Astrocyte (in vitro differentiated cells and primary cell): ENCODE measurements at regions not wholly inside any gene's neighbourhood (a gene's known extent, or its start where the extent isn't known, plus 50 kb on each side); places are given as distances from the start of the nearest gene placed in this dataset.

Experiments
- DNase-seq: peaks from one replicate; pipeline ENCODE4 v3.0.0-alpha.2; 2010; ENCODE audit warnings: low read depth
- FAIRE-seq: peaks from 2 replicates; lab custom pipeline; 2011; peaks lifted over from hg19 to GRCh38; lab: Jason Lieb, UNC
- H2AFZ ChIP-seq: 2 replicates; pipeline ENCODE4 v1.6.0; 2012; ENCODE audit warnings: low read depth, low read length, inconsistent platforms
- H3K27ac ChIP-seq: 2 replicates; pipeline ENCODE4 v1.5.1; 2011; ENCODE audit warnings: low read depth, low read length, inconsistent platforms
- H3K27me3 ChIP-seq: 2 replicates; pipeline ENCODE4 v1.6.0; 2011; ENCODE audit warnings: low read length, inconsistent platforms; ENCODE audit not compliant: insufficient read depth
- H3K36me3 ChIP-seq: 2 replicates; pipeline ENCODE4 v1.5.1; 2011; ENCODE audit warnings: low read length, inconsistent platforms; ENCODE audit not compliant: insufficient read depth
- H3K4me1 ChIP-seq: 2 replicates; pipeline ENCODE4 v1.5.1; 2011; ENCODE audit warnings: low read length, inconsistent platforms; ENCODE audit not compliant: insufficient read depth
- H3K4me2 ChIP-seq: 2 replicates; pipeline ENCODE4 v1.6.0; 2012; ENCODE audit warnings: low read length, inconsistent platforms
- H3K4me3 ChIP-seq: 2 replicates; pipeline ENCODE4 v1.5.1; 2011; ENCODE audit warnings: low read depth, mild to moderate bottlenecking, low read length, inconsistent platforms; ENCODE audit not compliant: insufficient read depth
- H3K79me2 ChIP-seq: 2 replicates; pipeline ENCODE4 v1.6.0; 2012; ENCODE audit warnings: mild to moderate bottlenecking, low read length, inconsistent platforms; ENCODE audit not compliant: insufficient read depth
- H3K9ac ChIP-seq: 2 replicates; pipeline ENCODE4 v1.6.0; 2012; ENCODE audit warnings: mild to moderate bottlenecking, low read length, inconsistent platforms
- H3K9me3 ChIP-seq: 2 replicates; pipeline ENCODE4 v1.5.1; 2012; ENCODE audit warnings: low read depth, mild to moderate bottlenecking, low read length, inconsistent platforms; ENCODE audit not compliant: insufficient read depth
- H4K20me1 ChIP-seq: 2 replicates; pipeline ENCODE4 v1.6.0; 2012; ENCODE audit warnings: low read length, inconsistent platforms; ENCODE audit not compliant: insufficient read depth
- H3K27ac Mint-ChIP-seq: one replicate; pipeline ENCODE4 v1.8.0; 2021; ENCODE audit warnings: mild to moderate bottlenecking, mixed read lengths; ENCODE audit not compliant: unreplicated experiment
- H3K27me3 Mint-ChIP-seq: one replicate; pipeline ENCODE4 v1.8.0; 2021; ENCODE audit warnings: low read depth, mixed read lengths; ENCODE audit not compliant: unreplicated experiment
- H3K36me3 Mint-ChIP-seq: one replicate; pipeline ENCODE4 v1.8.0; 2021; ENCODE audit warnings: low read depth, mixed read lengths; ENCODE audit not compliant: unreplicated experiment
- H3K4me1 Mint-ChIP-seq: one replicate; pipeline ENCODE4 v1.8.0; 2021; ENCODE audit warnings: low read depth, mixed read lengths; ENCODE audit not compliant: unreplicated experiment
- H3K4me3 Mint-ChIP-seq: one replicate; pipeline ENCODE4 v1.8.0; 2021; ENCODE audit warnings: mild to moderate bottlenecking, moderate library complexity, mixed read lengths; ENCODE audit not compliant: unreplicated experiment
- H3K9me3 Mint-ChIP-seq: one replicate; pipeline ENCODE4 v1.8.0; 2021; ENCODE audit warnings: mild to moderate bottlenecking, mixed read lengths; ENCODE audit not compliant: unreplicated experiment
- EZH2 ChIP-seq: IDR thresholded peaks from 2 replicates; pipeline ENCODE4 v1.6.1; 2012; ENCODE audit warnings: mild to moderate bottlenecking, low read length, inconsistent platforms; ENCODE audit not compliant: insufficient read depth
- TF ChIP-seq, protein P1 (sequence below): IDR thresholded peaks from 2 replicates; pipeline ENCODE4 v1.5.1; 2011; ENCODE audit warnings: low read depth, mild to moderate bottlenecking, inconsistent platforms, low read length, moderate library complexity; ENCODE audit not compliant: insufficient read depth

DNA sequence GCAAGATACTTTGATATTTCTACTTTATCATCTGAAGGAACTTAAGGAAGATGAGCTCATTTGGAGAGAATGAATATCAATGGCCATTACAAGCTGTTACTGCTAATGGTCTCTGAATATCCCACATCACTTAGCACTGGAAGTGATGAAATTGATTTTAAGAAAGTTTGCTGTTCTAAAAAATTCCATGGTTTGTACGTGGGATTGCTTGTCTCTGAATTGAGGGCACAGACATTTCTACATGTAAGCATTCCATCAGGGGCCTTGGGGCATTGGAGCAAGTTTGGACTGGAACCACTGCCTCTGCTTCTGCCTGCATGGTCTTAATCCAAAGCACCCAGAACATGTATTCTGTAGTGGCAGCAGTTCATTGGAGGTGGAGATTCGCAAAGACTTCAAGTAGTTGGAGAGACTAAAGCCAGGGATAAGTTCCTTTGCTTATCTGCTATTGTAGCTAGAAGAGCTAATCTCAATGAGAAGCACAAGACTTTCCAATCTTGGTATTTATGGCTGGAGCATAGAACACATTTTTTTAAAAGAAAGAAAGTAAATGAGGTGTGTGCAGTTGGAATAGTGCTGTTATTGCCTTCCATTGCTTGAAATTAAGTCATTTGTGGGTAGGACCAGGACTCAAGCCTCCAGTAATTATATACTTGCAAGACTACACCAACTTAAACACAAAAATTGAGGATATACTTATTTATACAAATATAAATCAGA lies 424.2 kb downstream of the SPATA31D1 start:
- H3K27ac ChIP-seq: no peak overlapping the region
- Mint-ChIP-seq H3K27me3 (no peaks in the 10 kb centered on the region), H3K4me3 (no peak overlapping the region), H3K27ac (no peak overlapping the region), H3K9me3 (peaks cover 2% of the 10 kb centered on the region), H3K36me3 (no peaks in the 10 kb centered on the region), H3K4me1 (peaks cover 15% of the 10 kb centered on the region)
- no peak overlapping the region for H2AFZ ChIP-seq
- FAIRE-seq (no peak), DNase-seq (no peak)
- H3K36me3 ChIP-seq: no peaks in the 10 kb centered on the region
- H3K9me3 ChIP-seq: no peaks in the 10 kb centered on the region
- H3K79me2 ChIP-seq: no peaks in the 10 kb centered on the region
- H3K4me3 ChIP-seq: no peak overlapping the region
- no peaks in the 10 kb centered on the region for H3K27me3 ChIP-seq
- H3K9ac ChIP-seq: no peak overlapping the region
- TF ChIP-seq EZH2: no peak
- TF ChIP-seq, protein P1, sequence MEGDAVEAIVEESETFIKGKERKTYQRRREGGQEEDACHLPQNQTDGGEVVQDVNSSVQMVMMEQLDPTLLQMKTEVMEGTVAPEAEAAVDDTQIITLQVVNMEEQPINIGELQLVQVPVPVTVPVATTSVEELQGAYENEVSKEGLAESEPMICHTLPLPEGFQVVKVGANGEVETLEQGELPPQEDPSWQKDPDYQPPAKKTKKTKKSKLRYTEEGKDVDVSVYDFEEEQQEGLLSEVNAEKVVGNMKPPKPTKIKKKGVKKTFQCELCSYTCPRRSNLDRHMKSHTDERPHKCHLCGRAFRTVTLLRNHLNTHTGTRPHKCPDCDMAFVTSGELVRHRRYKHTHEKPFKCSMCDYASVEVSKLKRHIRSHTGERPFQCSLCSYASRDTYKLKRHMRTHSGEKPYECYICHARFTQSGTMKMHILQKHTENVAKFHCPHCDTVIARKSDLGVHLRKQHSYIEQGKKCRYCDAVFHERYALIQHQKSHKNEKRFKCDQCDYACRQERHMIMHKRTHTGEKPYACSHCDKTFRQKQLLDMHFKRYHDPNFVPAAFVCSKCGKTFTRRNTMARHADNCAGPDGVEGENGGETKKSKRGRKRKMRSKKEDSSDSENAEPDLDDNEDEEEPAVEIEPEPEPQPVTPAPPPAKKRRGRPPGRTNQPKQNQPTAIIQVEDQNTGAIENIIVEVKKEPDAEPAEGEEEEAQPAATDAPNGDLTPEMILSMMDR: no peak
- no peaks in the 10 kb centered on the region for H3K4me1 ChIP-seq
- no peak overlapping the region for H3K4me2 ChIP-seq
- no peaks in the 10 kb centered on the region for H4K20me1 ChIP-seq

DNA sequence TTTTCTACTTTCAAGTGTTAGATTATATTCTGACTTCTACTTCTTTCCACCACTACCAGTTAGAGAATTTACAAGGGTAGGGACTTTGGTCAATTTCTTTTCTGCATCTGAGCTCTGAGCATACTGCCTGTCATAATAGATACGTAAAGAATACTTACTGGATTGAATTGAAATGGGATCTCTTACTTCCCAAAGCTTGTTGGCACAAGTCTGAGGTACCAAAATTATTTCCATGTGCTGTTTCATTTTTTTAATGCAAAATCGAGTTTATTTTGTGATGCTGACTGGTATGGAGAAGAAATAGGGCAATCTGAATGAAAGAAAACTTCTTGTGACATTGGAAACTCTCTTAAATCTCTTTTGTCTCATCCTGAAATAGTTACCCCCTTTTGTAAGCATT lies 428.9 kb downstream of the SPATA31D1 start:
- FAIRE-seq: no peak
- Histone ChIP-seq H3K4me1 (no peaks in the 10 kb centered on the region), H3K36me3 (no peaks in the 10 kb centered on the region), H3K9me3 (no peaks in the 10 kb centered on the region), H3K79me2 (no peaks in the 10 kb centered on the region), H3K27me3 (no peaks in the 10 kb centered on the region), H3K9ac (no peak overlapping the region), H2AFZ (no peak overlapping the region), H3K27ac (no peak overlapping the region), H4K20me1 (no peaks in the 10 kb centered on the region), H3K4me2 (no peak overlapping the region), H3K4me3 (no peak overlapping the region)
- Mint-ChIP-seq H3K27ac (no peak overlapping the region), H3K4me3 (no peak overlapping the region), H3K27me3 (no peaks in the 10 kb centered on the region), H3K4me1 (no peaks in the 10 kb centered on the region), H3K36me3 (no peaks in the 10 kb centered on the region), H3K9me3 (peaks cover 2% of the 10 kb centered on the region)
- no peak for DNase-seq
- TF ChIP-seq EZH2: no peak
- TF ChIP-seq, protein P1: no peak

DNA sequence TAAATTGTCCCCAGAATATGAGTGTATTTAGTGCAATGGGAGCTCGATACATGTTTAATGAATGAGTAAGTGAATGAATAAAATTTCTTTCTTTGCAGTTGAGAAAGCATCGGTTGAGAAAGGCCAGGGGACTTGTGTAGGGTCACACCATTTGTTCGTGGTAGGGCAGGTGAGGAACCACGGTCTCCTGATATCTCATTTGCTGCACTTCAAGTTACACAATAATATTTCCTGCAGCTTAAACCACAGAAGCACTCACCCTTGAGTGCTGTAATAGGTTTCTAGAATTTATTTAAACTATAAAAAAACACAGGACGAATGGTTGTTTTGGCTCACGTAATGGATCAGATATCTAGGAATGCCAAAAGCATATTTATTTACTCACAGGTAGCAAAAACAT lies 429.8 kb downstream of the SPATA31D1 start:
- no peak overlapping the region for H3K27ac Mint-ChIP-seq
- DNase-seq: peak; percentile 59
- Histone ChIP-seq H3K9ac (no peak overlapping the region), H3K4me3 (no peak overlapping the region), H3K9me3 (no peaks in the 10 kb centered on the region), H2AFZ (no peak overlapping the region), H3K4me2 (no peak overlapping the region), H3K4me1 (no peaks in the 10 kb centered on the region), H3K36me3 (no peaks in the 10 kb centered on the region), H3K27me3 (no peaks in the 10 kb centered on the region), H3K79me2 (no peaks in the 10 kb centered on the region), H3K27ac (no peak overlapping the region), H4K20me1 (no peaks in the 10 kb centered on the region)
- no peak for TF ChIP-seq EZH2
- TF ChIP-seq, protein P1: no peak
- peaks cover 2% of the 10 kb centered on the region for H3K9me3 Mint-ChIP-seq
- no peak for FAIRE-seq
- no peaks in the 10 kb centered on the region for H3K36me3 Mint-ChIP-seq
- no peaks in the 10 kb centered on the region for H3K4me1 Mint-ChIP-seq
- H3K27me3 Mint-ChIP-seq: peaks cover 3% of the 10 kb centered on the region
- no peak overlapping the region for H3K4me3 Mint-ChIP-seq
